ENCODE measurements at regions not wholly inside any gene's neighbourhood (a gene's known extent, or its start where the extent isn't known, plus 50 kb on each side); places are given as distances from the start of the nearest gene placed in this dataset.

GRCh38 chr13:73880365-73880764 is 253.8 kb downstream of the KLF12 start:
- TF ChIP-seq, protein P1, sequence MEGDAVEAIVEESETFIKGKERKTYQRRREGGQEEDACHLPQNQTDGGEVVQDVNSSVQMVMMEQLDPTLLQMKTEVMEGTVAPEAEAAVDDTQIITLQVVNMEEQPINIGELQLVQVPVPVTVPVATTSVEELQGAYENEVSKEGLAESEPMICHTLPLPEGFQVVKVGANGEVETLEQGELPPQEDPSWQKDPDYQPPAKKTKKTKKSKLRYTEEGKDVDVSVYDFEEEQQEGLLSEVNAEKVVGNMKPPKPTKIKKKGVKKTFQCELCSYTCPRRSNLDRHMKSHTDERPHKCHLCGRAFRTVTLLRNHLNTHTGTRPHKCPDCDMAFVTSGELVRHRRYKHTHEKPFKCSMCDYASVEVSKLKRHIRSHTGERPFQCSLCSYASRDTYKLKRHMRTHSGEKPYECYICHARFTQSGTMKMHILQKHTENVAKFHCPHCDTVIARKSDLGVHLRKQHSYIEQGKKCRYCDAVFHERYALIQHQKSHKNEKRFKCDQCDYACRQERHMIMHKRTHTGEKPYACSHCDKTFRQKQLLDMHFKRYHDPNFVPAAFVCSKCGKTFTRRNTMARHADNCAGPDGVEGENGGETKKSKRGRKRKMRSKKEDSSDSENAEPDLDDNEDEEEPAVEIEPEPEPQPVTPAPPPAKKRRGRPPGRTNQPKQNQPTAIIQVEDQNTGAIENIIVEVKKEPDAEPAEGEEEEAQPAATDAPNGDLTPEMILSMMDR (IDR thresholded peaks at IDR 0.05), result no peak
- no peaks in the 10 kb centered on the region for H3K9me3 ChIP-seq
- DNase-seq (no peak), ATAC-seq (no peak)
- WGBS, 3 donors, result 82 to 88% (median 85%) methylated on average over 3 of the region's 3 CpGs
- H3K4me1 ChIP-seq, result peaks cover 5% of the 10 kb centered on the region
- no peaks in the 10 kb centered on the region for H3K36me3 ChIP-seq (ENCODE audit: insufficient read depth in 1 of 2, low read depth in 1 of 2)
- no peak overlapping the region for H3K4me3 ChIP-seq
- intact Hi-C loops (cut with DNase I), result no loop called here
- no peaks in the 10 kb centered on the region for H3K27me3 ChIP-seq (ENCODE audit: insufficient read depth in 3 of 3, low read length in 2 of 3)
- no peak overlapping the region for H3K27ac ChIP-seq

DNA sequence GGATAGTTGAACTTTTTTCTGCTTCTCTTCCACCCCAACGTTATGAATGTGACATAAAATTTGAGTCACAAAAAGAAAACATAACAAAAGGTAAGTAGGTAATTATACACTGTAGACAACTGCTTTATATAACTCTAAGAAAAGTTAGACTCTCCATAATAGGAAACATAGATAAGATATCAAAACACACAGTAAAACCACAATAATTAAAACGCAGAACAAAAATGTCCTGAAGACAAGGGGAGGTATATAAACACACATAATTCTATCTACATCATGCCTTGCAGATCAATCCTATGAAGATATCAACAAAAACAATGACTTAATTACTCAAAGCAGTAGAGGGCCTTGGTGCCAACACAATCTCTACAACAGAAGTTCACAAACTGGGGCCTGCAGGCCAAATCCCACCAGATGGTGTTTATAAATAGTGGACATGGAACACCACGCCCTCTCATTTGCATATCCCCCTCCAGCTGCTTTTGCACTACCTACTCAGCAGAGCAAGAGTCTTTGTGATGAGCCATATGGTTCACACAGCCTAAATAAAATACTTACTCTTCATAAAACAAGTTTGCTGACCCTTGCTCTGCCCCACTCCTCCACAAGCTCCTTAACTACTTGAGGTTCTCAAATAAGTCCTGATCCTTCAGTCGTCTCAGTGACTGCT is 254.7 kb downstream of the KLF12 start:
- no peak overlapping the region for H3K27ac ChIP-seq
- H3K36me3 ChIP-seq (ENCODE audit: insufficient read depth in 1 of 2, low read depth in 1 of 2), result no peaks in the 10 kb centered on the region
- WGBS, 3 donors, result 59 to 67% (median 62%) methylated on average over 4 of the region's 4 CpGs
- TF ChIP-seq, protein P1 (IDR thresholded peaks at IDR 0.05), result no peak
- H3K9me3 ChIP-seq, result no peaks in the 10 kb centered on the region
- peaks cover 5% of the 10 kb centered on the region for H3K4me1 ChIP-seq
- ATAC-seq (no peak), DNase-seq (no peak)
- no peak overlapping the region for H3K4me3 ChIP-seq
- no peaks in the 10 kb centered on the region for H3K27me3 ChIP-seq (ENCODE audit: insufficient read depth in 3 of 3, low read length in 2 of 3)
- intact Hi-C loops (cut with DNase I), result no loop called here

DNA sequence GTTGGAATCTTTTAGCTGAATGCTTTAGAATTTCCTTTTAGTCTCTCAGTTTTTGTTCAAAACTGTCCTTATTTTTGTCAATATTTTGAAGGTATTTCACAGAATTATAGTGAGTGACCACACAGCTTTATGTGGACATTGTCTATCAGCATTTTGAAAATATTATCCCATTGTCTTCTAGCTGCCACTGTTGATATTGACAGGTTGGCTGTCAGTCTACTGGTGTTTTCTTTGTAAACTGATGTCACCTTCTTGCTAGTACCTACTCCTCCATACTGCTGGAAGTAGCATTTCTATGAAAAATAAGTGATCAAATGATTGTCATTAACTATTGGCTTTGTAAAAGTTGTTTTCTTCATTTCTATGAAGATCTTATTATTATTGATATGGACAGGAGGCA is 256.8 kb downstream of the KLF12 start:
- TF ChIP-seq, protein P1 (IDR thresholded peaks at IDR 0.05), result no peak
- Histone ChIP-seq H3K9me3 (no peaks in the 10 kb centered on the region), H3K36me3 (ENCODE audit: insufficient read depth in 1 of 2, low read depth in 1 of 2) (no peaks in the 10 kb centered on the region), H3K27me3 (ENCODE audit: insufficient read depth in 3 of 3, low read length in 2 of 3) (no peaks in the 10 kb centered on the region), H3K4me3 (no peak overlapping the region), H3K27ac (no peak overlapping the region), H3K4me1 (peaks cover 5% of the 10 kb centered on the region)
- no peak for DNase-seq
- ATAC-seq, result no peak
- intact Hi-C loops (cut with DNase I), result no loop called here

DNA sequence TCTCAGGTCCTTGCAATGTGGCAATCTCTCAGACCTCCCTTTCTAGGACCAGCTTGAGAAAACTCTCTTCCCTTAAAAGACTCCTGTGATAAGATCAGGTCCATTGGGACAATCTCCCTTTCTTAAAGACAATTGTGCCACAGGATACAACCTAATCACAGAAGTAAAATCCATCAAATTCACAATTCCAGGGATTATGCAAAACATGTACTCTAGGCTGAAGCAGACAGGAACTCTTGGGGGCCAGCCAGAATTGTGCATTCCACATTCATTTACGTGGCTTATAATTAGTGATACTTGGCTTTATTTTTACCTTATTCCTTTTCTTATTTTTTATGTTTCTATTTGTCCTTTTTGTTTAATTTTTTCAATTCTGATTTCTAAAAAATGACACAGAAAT is 257.9 kb downstream of the KLF12 start:
- peaks cover 5% of the 10 kb centered on the region for H3K4me1 ChIP-seq
- no peak for ATAC-seq
- H3K27ac ChIP-seq, result no peak overlapping the region
- H3K9me3 ChIP-seq, result no peaks in the 10 kb centered on the region
- intact Hi-C loops (cut with DNase I), result no loop called here
- DNase-seq, result no peak
- no peak overlapping the region for H3K4me3 ChIP-seq
- TF ChIP-seq, protein P1 (IDR thresholded peaks at IDR 0.05), result no peak
- 46 to 63% (median 60%) methylated on average over 1 of the region's 1 CpG for WGBS, 3 donors
- H3K27me3 ChIP-seq (ENCODE audit: insufficient read depth in 3 of 3, low read length in 2 of 3), result no peaks in the 10 kb centered on the region
- no peaks in the 10 kb centered on the region for H3K36me3 ChIP-seq (ENCODE audit: insufficient read depth in 1 of 2, low read depth in 1 of 2)
